GM12872 (cell line): ENCODE measurements at regions not wholly inside any gene's neighbourhood (a gene's known extent, or its start where the extent isn't known, plus 50 kb on each side); places are given as distances from the start of the nearest gene placed in this dataset.

Experiments used
- TF ChIP-seq, protein P1 (sequence below): IDR thresholded peaks from 3 replicates; pipeline ENCODE4 v1.5.1; 2011; ENCODE audit warnings: low read depth, mild to moderate bottlenecking, low read length, moderate library complexity; ENCODE audit not compliant: insufficient read depth

DNA sequence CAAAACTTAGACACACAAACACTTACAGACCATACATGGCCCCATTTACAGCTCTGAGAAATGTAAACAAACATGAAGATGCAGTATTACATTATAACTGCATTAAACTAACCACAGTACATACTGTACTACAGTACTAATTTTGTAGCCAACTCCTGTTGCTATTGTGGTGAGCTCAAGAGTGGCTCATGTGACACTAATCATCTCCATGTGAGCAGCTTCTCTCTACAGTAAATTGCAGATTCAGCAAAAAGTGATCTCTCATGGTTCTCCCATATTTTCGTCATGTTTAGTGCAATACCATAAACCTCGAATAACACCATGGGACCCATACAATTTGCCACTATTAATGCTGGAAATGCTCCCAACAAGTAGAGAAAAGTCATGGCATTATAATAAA lies 860.4 kb downstream of the EPHA7 start:
- TF ChIP-seq, protein P1, sequence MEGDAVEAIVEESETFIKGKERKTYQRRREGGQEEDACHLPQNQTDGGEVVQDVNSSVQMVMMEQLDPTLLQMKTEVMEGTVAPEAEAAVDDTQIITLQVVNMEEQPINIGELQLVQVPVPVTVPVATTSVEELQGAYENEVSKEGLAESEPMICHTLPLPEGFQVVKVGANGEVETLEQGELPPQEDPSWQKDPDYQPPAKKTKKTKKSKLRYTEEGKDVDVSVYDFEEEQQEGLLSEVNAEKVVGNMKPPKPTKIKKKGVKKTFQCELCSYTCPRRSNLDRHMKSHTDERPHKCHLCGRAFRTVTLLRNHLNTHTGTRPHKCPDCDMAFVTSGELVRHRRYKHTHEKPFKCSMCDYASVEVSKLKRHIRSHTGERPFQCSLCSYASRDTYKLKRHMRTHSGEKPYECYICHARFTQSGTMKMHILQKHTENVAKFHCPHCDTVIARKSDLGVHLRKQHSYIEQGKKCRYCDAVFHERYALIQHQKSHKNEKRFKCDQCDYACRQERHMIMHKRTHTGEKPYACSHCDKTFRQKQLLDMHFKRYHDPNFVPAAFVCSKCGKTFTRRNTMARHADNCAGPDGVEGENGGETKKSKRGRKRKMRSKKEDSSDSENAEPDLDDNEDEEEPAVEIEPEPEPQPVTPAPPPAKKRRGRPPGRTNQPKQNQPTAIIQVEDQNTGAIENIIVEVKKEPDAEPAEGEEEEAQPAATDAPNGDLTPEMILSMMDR: no peak

DNA sequence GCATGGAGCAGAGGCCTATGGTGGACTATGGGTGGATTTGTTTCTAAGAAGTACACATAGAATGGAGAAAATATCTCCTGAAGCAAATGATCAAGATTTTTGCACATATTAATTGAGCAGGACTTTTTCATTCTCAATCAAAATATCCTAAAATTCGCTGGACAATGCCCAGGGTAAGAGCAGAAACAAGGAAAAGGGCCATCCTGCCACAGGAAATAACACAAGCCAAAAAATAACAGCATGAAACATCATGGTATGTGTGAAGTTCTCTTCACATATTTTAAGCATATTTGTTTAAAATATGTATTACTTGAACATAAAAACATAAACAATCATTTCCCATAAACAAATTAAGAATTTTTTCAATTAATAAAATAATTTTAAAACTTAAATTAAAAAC lies 868.9 kb downstream of the EPHA7 start:
- TF ChIP-seq, protein P1: no peak

DNA sequence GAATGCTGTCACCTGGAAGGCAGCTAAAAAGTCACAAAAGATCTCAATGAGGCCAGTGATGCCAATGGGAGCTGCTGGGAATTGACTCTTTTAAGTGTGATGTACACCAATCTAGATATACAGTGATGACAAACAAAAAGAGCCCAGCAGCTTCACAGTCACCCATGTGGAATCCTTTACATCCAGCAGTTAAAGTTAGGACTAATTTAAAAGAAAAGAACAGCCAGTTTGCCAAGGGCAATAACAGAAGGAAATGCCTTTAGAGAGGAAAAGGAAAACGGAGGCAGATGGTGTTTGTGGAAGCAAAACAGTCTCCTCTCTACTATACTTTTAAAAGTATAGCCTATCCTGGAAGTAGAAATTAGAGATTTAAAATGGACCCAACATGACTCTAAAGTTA lies 873.5 kb downstream of the EPHA7 start:
- TF ChIP-seq, protein P1: no peak

DNA sequence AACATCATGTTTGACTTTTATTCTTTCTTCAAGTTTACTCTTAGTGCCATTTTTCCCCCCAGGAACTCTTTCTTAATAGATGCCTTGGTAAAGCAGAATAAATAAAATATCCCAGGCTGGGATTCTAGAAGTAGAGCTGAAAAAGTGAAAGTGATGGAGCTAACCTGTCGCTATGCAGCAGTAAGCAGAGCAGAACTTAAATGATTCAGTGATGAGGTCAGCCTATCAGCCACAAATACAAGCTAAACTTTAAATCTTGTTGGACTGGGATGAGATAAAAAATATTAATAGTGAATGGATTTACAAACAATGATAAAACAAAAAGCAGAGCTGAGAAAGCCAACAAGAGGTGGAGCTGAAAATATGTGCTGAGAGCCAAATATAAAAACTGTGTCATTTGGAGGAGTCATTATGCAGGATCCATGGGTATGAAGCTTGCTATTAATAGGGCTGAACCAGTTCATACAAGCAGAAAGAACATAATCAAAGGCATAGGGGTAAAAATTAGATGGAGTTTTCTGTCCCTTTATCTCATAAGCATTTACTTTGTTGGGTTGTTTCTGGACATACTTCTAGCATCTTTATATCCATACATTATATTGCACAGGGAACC lies 877.8 kb downstream of the EPHA7 start:
- TF ChIP-seq, protein P1: no peak

DNA sequence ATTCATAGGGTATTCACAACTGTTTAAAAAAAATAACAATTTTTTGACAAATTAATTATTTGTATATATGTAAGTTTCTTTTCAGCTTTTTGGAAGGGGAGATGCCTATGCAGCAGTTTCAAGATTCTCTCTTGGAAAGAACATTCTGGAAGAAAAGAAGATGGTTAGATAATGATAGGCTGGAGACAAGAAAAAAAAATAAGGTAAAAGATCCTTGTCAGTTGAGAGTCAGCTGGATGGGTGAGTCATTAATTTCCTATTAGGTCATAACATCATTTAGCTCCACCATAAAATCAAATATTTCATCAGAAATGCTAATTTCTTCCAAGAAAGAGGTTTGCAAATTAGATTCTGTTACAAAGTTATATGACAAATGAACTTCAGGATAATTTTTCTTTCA lies 880.4 kb downstream of the EPHA7 start:
- TF ChIP-seq, protein P1: no peak

DNA sequence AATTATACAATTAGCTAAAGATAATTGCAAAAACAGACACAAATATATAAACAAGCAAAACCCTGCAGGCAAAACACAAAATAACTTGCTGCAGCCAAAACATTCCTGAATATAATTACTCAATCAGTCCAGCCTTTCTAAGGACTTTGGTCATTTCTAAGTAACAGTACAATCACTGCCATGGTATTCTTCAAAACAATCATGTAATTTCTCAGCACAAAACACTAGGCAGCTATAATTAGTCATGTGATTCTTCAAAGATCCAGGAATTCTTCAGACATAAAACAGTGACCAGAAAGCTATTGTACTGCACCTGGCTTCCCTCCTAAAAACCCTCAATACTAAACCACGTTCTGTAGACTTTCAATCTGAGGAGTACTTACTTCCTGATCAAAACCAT lies 881.1 kb downstream of the EPHA7 start:
- TF ChIP-seq, protein P1: no peak

DNA sequence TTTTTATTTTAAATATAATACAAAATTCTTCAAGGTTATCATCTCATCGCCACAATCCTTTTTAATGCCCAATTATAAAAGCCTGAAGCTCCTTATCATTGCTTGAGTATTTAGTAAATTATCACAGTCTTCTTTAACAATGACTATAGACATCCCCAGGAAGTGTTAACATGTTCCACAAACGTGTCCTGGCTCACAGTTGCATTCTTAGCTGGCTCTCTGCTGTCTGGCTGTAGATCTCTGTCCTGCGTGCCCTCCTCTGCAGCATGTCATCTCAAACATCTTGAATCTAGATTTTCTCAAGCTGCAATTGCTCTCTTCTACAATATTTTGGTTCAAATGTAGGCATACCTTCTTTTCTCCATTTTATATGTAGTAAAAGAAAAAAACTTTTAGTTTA lies 885.2 kb downstream of the EPHA7 start:
- TF ChIP-seq, protein P1: no peak

DNA sequence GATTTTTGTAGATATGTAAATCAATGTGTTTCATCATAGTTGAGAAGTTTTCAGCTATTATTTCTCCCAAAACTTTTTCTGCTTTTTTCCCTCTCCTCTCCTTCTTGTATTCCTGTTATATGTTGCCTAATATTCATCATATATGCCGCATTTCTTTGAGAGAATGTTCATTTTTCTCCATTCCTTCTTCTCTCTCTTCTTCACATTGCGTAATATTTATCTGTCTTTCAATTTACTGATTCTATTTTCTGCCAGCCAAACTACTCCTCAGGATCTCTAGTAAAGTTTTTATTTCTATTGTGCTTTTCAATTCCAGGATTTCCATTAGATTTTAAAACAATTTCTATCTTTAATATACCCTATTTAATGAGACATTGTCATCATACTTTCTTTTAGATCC lies 896.8 kb downstream of the EPHA7 start:
- TF ChIP-seq, protein P1: no peak
